ENCODE measurements at regions not wholly inside any gene's neighbourhood (a gene's known extent, or its start where the extent isn't known, plus 50 kb on each side); places are given as distances from the start of the nearest gene placed in this dataset.

DNA sequence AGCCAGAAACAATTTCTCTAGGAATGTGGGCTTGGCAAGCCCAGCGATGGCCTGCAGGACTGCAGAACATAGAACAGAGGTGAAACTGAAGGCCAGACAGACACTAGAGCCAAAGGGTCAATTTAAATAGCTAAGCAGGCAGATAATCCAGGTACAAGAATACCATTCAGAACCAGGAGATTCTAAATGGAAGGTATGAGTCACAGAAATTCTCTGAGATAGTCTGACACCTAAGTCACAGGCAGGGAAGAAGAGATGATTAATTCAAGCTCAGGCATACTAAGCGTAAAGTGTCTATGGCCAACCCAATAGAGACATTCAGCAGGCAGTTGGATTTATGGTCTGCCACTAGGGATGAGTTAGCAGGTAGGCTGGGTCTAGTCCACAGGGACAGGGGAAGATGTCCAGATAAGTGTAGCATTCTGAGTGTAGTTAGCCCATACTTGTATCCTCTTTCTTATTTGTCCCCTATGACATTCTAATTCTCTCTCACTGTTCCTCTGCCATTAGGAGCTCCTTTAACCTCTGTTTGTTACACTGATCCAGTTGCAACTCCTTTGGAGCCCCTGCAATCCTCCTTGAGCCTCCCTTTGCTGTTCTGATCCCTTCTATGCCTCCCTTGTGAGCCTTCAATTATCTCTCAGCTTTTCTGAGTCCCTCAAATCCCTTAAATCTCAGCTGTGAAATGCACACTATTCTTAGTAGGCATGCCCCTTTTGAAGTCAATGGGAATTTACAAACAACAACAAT lies 383.8 kb downstream of the LMO4 start:
- DNase-seq (ENCODE audit: extremely low read depth, low read depth, low spot score), result no peak

- DNase-seq (ENCODE audit: extremely low read depth, low read depth, low spot score), result no peak
These were observed 385.6 kb downstream of the LMO4 start for GRCh38 chr1:87714278-87714677.

- no peak for DNase-seq (ENCODE audit: extremely low read depth, low read depth, low spot score)
These were observed 386.4 kb downstream of the LMO4 start for GRCh38 chr1:87715052-87715451.

DNA sequence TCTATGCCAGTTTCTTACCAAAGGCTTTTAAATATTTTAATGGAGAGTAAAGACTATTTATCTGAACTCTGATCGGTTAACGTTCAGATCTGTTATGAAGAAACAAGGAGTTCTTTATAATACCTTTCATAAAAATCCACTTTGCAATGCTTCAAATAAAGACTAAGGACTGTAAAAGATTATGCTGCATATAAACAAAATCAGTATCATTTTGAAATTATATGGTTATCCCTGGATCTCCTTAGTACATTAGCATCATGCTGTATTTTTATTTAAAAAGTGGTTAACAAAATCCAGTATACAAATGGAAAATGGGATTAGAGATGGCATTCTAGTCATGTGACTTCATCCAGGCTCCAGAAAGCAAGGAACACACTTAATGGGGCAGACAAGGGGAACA lies 386.8 kb downstream of the LMO4 start:
- no peak for DNase-seq (ENCODE audit: extremely low read depth, low read depth, low spot score)

DNA sequence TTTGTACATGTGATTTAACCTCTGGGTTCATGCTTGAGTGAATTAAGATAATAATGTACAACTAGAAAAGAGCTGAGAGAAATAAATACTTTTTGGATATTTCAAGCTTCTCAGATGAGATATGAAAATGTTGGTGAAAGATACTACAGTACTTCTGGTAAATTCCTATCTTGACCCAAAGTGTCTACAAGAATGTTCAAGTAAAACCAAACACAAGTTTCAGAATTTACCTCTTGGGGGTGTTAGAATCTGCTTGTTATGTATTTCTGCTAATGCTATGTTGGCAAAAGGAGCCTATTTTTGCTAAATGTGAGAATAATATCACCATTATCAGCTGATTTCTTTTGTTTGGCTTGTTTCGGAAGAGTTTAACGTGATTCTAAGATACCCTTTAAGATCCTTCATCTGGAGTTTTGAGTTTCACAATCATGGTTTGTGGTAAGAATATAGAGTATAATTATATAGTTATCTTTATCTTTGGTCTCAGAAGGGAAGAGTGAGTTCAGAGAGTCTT lies 388.5 kb downstream of the LMO4 start:
- DNase-seq (ENCODE audit: extremely low read depth, low read depth, low spot score), result no peak

DNA sequence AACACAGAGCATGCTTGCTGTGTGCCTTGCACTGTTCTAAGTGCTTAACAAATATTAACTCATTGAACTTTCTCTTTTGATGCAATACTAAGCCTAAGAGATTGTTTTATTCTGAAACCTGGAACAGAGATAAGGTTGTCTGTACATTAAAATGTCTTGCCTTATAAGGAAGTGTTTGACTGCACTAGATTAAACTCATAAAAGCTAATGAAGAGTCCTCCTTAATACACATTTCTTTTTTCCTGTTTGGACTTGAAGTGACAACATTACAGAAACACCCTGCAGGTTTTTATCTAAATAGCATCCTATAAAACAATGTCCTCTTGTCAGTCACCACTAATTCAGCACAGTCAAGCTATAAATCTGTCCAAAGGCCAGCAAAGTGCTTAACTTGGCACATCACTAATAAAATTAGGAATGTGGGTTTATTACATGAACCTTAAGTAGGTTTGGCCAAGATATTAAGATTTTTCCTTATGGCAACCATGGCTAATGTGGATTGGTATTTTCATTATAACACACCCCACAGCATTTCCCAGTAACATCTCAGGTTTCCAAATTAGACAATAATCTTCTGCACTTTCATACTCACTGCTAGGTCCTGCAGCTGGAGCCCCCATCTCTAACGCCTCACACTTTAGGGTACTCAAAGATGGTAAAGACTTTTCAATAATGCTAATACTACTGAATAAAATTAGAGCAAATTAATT lies 389.7 kb downstream of the LMO4 start:
- DNase-seq (ENCODE audit: extremely low read depth, low read depth, low spot score), result no peak

DNA sequence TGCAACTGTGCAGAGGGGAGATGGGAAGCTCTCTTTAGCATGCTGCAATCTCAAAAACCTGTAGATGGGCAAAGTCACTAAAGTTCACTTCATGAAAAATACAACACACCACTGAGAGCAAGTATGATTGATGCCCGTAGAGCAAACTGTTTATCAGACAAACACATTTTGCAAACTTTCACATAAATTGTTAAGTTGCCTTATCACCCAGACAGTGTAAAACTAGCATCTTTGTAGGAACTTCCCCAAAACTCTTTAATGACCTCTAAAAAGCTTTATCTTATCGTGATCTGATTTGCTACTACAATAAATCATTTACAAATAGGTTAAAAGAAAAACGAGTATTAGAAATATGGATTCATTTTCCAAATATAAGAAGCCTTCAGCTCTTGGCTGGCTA lies 391.0 kb downstream of the LMO4 start:
- no peak for DNase-seq (ENCODE audit: extremely low read depth, low read depth, low spot score)

GRCh38 chr1:87720561-87720960 lies 391.9 kb downstream of the LMO4 start:
- DNase-seq (ENCODE audit: extremely low read depth, low read depth, low spot score), result no peak

DNA sequence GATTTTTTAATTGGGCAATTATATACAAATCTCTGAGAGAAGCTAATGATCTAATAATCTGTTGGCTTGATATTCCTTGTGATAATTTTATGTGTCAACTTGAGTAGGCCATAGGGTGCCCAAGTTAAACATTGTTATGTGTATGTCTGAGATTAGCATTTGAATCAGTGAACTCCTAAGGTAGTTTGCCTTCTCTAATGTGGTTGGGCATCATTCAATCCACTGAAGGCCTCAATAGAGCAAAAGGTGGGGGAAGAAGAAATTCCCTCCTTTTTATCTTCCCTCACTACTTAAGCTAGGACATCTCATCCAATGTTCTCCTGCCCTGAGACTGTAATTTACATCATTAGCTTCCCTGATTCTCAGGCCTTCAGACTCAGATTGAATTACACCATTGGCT lies 394.5 kb downstream of the LMO4 start:
- no peak for DNase-seq (ENCODE audit: extremely low read depth, low read depth, low spot score)

DNA sequence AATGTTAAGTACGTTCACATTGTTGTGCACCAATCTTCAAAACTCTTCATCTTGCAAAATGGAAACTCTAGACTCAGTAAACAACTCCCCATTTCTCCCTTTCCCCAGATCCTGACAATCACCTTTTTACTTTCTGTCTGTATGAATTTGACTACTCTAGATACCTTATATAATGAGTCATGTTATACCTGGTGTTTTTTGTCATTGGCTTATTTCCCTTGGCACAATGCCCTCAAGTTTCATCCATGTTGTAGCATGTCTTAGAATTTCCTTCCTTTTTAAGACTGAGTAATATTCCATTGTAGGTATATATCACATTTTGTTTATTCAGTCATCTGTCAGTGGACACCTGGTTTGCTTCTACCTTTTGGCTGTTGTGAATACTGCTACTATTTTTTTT lies 399.5 kb downstream of the LMO4 start:
- no peak for DNase-seq (ENCODE audit: extremely low read depth, low read depth, low spot score)

DNA sequence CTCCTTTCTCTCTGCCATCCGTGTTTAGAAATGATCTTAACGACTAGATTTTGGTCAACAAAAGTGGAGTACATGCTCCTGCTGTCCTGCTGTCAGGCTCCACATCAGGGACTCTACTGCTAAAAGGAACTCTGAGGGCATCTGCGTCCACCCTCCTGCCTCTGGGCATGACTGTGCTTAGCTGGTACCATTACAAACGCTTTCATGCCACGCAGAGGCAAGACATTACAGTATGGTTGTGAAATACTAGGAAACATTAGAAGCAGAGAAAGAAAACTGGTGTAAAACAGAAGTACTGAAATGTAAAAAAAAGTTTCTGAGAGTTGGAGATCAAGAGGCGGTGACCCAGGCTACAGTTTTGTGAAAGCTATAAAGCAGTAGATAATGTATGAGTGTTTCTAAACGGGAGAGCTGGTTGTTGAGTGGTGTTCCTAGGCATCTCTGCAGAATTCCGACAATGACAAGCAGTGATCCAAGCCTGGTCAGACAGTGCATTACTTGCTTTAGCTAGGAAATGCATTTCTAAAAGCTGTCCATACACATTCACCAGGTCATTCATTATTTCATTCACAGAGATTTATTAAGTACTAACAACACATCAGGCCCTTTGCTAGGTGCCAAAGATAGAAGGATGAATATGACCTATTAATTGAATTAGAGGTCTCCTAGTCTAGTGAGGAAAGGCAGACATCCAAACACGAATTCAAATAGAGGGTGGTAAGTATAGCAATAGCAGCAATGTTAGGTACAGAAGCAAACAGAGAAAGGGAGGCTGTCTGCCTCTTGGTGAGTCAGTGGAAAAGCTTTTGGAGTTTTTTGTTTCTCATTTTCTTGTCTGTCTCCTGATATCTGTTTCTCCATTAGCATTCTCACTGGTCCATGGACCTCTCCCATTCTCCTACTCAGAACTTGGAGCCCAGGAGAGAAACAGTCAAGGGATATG lies 401.9 kb downstream of the LMO4 start:
- no peak for DNase-seq (ENCODE audit: extremely low read depth, low read depth, low spot score)

GRCh38 chr1:87733386-87733785 lies 404.7 kb downstream of the LMO4 start:
- DNase-seq (ENCODE audit: extremely low read depth, low read depth, low spot score), result no peak

GRCh38 chr1:87735750-87736149 lies 407.1 kb downstream of the LMO4 start:
- DNase-seq (ENCODE audit: extremely low read depth, low read depth, low spot score), result no peak

DNA sequence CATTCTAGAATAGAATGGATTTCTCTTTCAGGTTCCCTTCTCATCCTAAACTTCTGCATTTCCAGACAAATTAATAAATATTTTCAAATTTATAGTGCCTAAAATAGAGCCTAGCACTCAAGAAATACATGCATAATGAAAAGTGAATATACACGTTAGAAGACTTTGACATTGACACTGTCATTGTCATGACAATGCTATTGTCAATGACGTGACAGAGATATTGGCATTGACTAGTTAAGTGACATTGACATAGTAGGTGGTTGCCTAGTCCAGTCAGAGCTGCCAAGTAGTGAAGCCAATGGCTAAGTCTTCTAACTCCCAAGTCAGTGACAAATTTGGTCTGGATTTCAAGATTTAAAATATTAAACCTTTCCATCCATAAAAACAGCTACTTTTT lies 410.5 kb downstream of the LMO4 start:
- DNase-seq (ENCODE audit: extremely low read depth, low read depth, low spot score), result no peak

- no peak for DNase-seq (ENCODE audit: extremely low read depth, low read depth, low spot score)
These were observed 411.0 kb downstream of the LMO4 start for GRCh38 chr1:87739704-87740103.

DNA sequence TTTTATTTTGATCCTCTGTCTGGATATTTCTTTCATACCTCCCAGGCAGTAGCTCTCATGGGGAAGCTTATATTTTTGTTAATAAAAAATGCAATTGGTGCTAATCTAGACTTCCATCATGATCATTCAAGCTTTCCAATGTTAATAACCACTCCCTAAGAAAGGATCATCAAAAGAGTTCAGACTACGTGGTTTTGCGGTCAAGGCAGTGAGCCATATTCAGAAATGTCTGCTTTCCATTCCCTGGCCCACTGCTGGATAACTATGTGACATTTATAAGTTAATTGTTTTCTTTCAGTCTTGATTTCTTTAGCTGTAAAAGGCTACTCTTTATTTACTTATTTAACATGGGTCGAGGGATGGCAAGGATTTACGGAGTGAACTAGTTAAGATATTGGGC lies 414.6 kb downstream of the LMO4 start:
- DNase-seq (ENCODE audit: extremely low read depth, low read depth, low spot score), result no peak

GRCh38 chr1:87744056-87744455 lies 415.4 kb downstream of the LMO4 start:
- no peak for DNase-seq (ENCODE audit: extremely low read depth, low read depth, low spot score)

- DNase-seq (ENCODE audit: extremely low read depth, low read depth, low spot score), result no peak
These were observed 416.1 kb downstream of the LMO4 start for GRCh38 chr1:87744763-87745162.

- DNase-seq (ENCODE audit: extremely low read depth, low read depth, low spot score), result no peak
These were observed 424.7 kb downstream of the LMO4 start for GRCh38 chr1:87753366-87753765.

DNA sequence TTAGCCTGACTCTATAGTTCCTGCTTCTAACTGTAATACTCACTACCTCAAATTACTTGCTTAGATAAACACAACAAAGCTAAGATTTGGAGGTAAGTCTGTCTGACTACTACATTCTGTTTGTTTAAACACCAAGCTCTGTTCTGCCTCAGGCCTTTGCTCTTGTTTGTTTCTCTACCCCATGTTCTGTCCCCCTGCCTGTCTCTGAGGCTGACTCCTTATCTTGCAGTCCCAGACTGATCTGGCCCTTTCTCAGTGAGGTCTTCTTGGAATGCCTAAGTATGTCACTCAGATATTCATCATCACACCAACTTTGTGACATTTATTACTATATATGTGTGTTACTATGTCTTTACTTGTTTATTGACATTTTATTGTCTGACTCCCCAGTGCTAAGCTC lies 425.5 kb downstream of the LMO4 start:
- DNase-seq (ENCODE audit: extremely low read depth, low read depth, low spot score), result no peak

GRCh38 chr1:87757676-87758075 lies 429.0 kb downstream of the LMO4 start:
- no peak for DNase-seq (ENCODE audit: extremely low read depth, low read depth, low spot score)
